ENCODE measurements at regions not wholly inside any gene's neighbourhood (a gene's known extent, or its start where the extent isn't known, plus 50 kb on each side); places are given as distances from the start of the nearest gene placed in this dataset.

GRCh38 chr10:31591569-31591968 is 272.6 kb downstream of the ZEB1 start:
- H3K27me3 Mint-ChIP-seq: no peaks in the 10 kb centered on the region
- no peak overlapping the region for H3K27ac Mint-ChIP-seq
- peaks cover 18% of the 10 kb centered on the region for H3K9me3 Mint-ChIP-seq (ENCODE audit: low read depth)
- H3K4me1 Mint-ChIP-seq (ENCODE audit: low read depth): no peaks in the 10 kb centered on the region
- no peaks in the 10 kb centered on the region for H3K36me3 Mint-ChIP-seq (ENCODE audit: insufficient read depth)
- no peak overlapping the region for H3K4me3 Mint-ChIP-seq (ENCODE audit: low read depth)
- no peak for DNase-seq (ENCODE audit: low spot score, unreplicated experiment)
- TF ChIP-seq CTCF (IDR thresholded peaks at IDR 0.05; ENCODE audit: unreplicated experiment): no peak

- no peaks in the 10 kb centered on the region for H3K4me1 Mint-ChIP-seq (ENCODE audit: low read depth)
- no peak for DNase-seq (ENCODE audit: low spot score, unreplicated experiment)
- H3K27ac Mint-ChIP-seq: no peak overlapping the region
- no peaks in the 10 kb centered on the region for H3K27me3 Mint-ChIP-seq
- no peak for TF ChIP-seq CTCF (IDR thresholded peaks at IDR 0.05; ENCODE audit: unreplicated experiment)
- no peaks in the 10 kb centered on the region for H3K36me3 Mint-ChIP-seq (ENCODE audit: insufficient read depth)
- peaks cover 18% of the 10 kb centered on the region for H3K9me3 Mint-ChIP-seq (ENCODE audit: low read depth)
- no peak overlapping the region for H3K4me3 Mint-ChIP-seq (ENCODE audit: low read depth)
Measured at GRCh38 chr10:31590023-31590800, 271.2 kb downstream of the ZEB1 start.

- Mint-ChIP-seq H3K36me3 (ENCODE audit: insufficient read depth) (no peaks in the 10 kb centered on the region), H3K4me1 (ENCODE audit: low read depth) (no peaks in the 10 kb centered on the region), H3K4me3 (ENCODE audit: low read depth) (no peak overlapping the region), H3K27me3 (no peaks in the 10 kb centered on the region), H3K27ac (no peak overlapping the region), H3K9me3 (ENCODE audit: low read depth) (peaks cover 18% of the 10 kb centered on the region)
- no peak for TF ChIP-seq CTCF (IDR thresholded peaks at IDR 0.05; ENCODE audit: unreplicated experiment)
- DNase-seq (ENCODE audit: low spot score, unreplicated experiment): no peak
Measured at GRCh38 chr10:31587691-31588090, 268.7 kb downstream of the ZEB1 start.

GRCh38 chr10:31586723-31587638 is 268.0 kb downstream of the ZEB1 start:
- H3K27ac Mint-ChIP-seq: no peak overlapping the region
- no peaks in the 10 kb centered on the region for H3K4me1 Mint-ChIP-seq (ENCODE audit: low read depth)
- H3K4me3 Mint-ChIP-seq (ENCODE audit: low read depth): no peak overlapping the region
- H3K27me3 Mint-ChIP-seq: no peaks in the 10 kb centered on the region
- no peaks in the 10 kb centered on the region for H3K36me3 Mint-ChIP-seq (ENCODE audit: insufficient read depth)
- no peak for TF ChIP-seq CTCF (IDR thresholded peaks at IDR 0.05; ENCODE audit: unreplicated experiment)
- peaks cover 14% of the 10 kb centered on the region for H3K9me3 Mint-ChIP-seq (ENCODE audit: low read depth)
- DNase-seq (ENCODE audit: low spot score, unreplicated experiment): no peak

- TF ChIP-seq CTCF (IDR thresholded peaks at IDR 0.05; ENCODE audit: unreplicated experiment): no peak
- Mint-ChIP-seq H3K4me3 (ENCODE audit: low read depth) (no peak overlapping the region), H3K27me3 (no peaks in the 10 kb centered on the region), H3K36me3 (ENCODE audit: insufficient read depth) (no peaks in the 10 kb centered on the region), H3K9me3 (ENCODE audit: low read depth) (peaks cover 3% of the 10 kb centered on the region), H3K27ac (no peak overlapping the region), H3K4me1 (ENCODE audit: low read depth) (no peaks in the 10 kb centered on the region)
- DNase-seq (ENCODE audit: low spot score, unreplicated experiment): no peak
Measured at GRCh38 chr10:31584876-31585275, 265.9 kb downstream of the ZEB1 start.

Data from progenitor cell of endocrine pancreas (in vitro differentiated cells).